GM23338 (cell line): ENCODE measurements at regions not wholly inside any gene's neighbourhood (a gene's known extent, or its start where the extent isn't known, plus 50 kb on each side); places are given as distances from the start of the nearest gene placed in this dataset.

Experiments
- EZH2 ChIP-seq: fragments of 200-600 bp; sonication (generic); IDR thresholded peaks from one replicate; pipeline ENCODE4 v1.8.0; 2017; ENCODE audit warnings: antibody characterized with exemption, mild to moderate bottlenecking, low read depth; ENCODE audit not compliant: unreplicated experiment
- EZH2phosphoT487 ChIP-seq: fragments of 200-600 bp; sonication (generic); IDR thresholded peaks from one replicate; pipeline ENCODE4 v1.8.1; 2018; ENCODE audit warnings: antibody characterized with exemption; ENCODE audit not compliant: unreplicated experiment
- JUNB ChIP-seq: IDR thresholded peaks from one replicate; pipeline ENCODE4 v1.6.1; 2016; ENCODE audit warnings: antibody characterized with exemption; ENCODE audit not compliant: unreplicated experiment
- POLR2AphosphoS5 ChIP-seq: IDR thresholded peaks from 2 replicates; pipeline ENCODE4 v1.6.1; 2016; ENCODE audit warnings: antibody characterized with exemption, low read depth
- TF ChIP-seq, protein P1 (sequence below), 2 experiments: fragments of 200-600 bp in 1 of 2; sonication (generic) in 1 of 2; conservative IDR thresholded peaks; 2 replicates each; pipeline versions ENCODE4 v1.5.1 to v1.6.1; 2016 to 2017; ENCODE audit warnings: antibody characterized with exemption in 2 of 2, low read depth in 2 of 2, mild to moderate bottlenecking in 2 of 2, moderate library complexity in 1 of 2

DNA sequence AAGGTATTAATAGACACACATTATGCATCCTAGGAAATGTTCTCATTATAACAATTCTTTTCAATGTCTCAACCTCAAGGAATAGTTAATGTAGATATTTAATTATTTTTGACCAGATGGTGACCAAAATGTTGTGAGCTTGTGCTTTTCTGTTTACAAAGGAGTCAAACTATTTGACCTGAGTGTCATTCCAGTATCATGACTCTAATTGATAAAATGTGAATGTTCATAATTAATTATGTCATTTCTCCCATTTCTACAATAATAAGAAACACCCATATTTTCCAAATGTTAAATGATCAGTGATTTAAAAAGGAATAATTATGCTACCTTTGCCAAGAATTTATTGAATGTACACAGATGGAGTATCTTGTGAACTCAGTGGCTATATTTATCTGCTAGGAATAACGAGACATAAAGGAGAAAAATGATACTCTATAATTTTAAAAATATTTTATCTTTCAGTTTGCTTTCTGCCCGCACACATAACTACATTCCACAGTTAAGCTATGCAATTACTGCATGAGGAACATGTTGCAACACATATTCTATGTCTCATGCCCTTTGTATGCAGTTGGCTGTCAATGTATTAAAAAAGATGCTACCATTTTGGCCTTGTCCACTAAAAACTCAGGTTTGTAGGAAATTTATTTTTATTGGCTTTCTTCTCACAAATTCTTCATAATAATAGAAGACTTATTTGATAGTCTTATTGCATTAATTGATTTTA is 376.7 kb upstream of the CCDC179 start:
- TF ChIP-seq, protein P1, sequence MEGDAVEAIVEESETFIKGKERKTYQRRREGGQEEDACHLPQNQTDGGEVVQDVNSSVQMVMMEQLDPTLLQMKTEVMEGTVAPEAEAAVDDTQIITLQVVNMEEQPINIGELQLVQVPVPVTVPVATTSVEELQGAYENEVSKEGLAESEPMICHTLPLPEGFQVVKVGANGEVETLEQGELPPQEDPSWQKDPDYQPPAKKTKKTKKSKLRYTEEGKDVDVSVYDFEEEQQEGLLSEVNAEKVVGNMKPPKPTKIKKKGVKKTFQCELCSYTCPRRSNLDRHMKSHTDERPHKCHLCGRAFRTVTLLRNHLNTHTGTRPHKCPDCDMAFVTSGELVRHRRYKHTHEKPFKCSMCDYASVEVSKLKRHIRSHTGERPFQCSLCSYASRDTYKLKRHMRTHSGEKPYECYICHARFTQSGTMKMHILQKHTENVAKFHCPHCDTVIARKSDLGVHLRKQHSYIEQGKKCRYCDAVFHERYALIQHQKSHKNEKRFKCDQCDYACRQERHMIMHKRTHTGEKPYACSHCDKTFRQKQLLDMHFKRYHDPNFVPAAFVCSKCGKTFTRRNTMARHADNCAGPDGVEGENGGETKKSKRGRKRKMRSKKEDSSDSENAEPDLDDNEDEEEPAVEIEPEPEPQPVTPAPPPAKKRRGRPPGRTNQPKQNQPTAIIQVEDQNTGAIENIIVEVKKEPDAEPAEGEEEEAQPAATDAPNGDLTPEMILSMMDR (conservative IDR thresholded peaks at IDR 0.05; ENCODE audit: low read depth in 2 of 2): no peak
- no peak for TF ChIP-seq POLR2AphosphoS5
- TF ChIP-seq EZH2: no peak
- no peak for TF ChIP-seq JUNB
- no peak for TF ChIP-seq EZH2phosphoT487
